ENCODE measurements at regions not wholly inside any gene's neighbourhood (a gene's known extent, or its start where the extent isn't known, plus 50 kb on each side); places are given as distances from the start of the nearest gene placed in this dataset.

DNA sequence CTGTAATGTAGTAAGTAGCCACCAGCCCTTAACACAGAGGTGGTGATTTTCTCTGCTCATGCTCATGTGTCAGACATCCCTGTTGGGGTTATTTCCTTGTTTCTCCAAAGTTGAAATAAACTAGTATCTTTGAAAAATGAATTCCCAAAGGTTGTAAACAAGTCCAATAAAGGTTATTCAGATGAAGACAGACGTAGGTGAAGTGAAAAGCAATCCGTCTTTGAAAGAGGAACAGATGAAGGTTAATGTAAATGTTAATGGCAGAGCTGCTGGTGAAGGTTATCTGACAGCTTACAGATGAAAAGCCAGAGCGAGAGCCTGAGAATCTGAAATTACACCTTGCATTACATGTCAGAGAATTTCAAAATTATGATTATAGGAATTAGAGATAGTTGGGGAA lies 1604.0 kb downstream of the FAM181B start:
- H3K9me3 ChIP-seq (replicated peaks; ENCODE audit: control insufficient read depth, insufficient read depth, low read length), result no peaks in the 10 kb centered on the region
- H3K4me1 ChIP-seq (ENCODE audit: control insufficient read depth, extremely low read depth, insufficient read depth, low read length), result no peaks in the 10 kb centered on the region
- no peaks in the 10 kb centered on the region for H3K36me3 ChIP-seq (ENCODE audit: control insufficient read depth in 2 of 2, extremely low read depth in 1 of 2, insufficient read depth in 2 of 2, low read length in 2 of 2)
- dilution Hi-C loops (cut with MboI; ENCODE audit: extremely low pct_ligation_motif_present, low sequenced_read_pairs) (no loop called here), intact Hi-C loops (cut with micrococcal nuclease) (no loop called here)
- H4K20me1 ChIP-seq (replicated peaks; ENCODE audit: control insufficient read depth, extremely low read depth, insufficient read depth, low read length), result no peaks in the 10 kb centered on the region
- POLR2A ChIA-PET, result no interaction called here
- BruUV-seq (replicated peaks), result no TSS peak
- TF ChIP-seq EZH2 (IDR thresholded peaks at IDR 0.05; ENCODE audit: borderline replicate concordance, low read depth, low read length, severe bottlenecking) (no peak), GATA2 (IDR thresholded peaks at IDR 0.05; ENCODE audit: insufficient read depth, insufficient read length, low read depth, low read length) (no peak), POLR2AphosphoS5 (IDR thresholded peaks at IDR 0.05; ENCODE audit: insufficient read depth, low read depth, low read length) (no peak), FOS (IDR thresholded peaks at IDR 0.05; ENCODE audit: borderline replicate concordance, insufficient read depth, low read length) (no peak), POLR2A (IDR thresholded peaks at IDR 0.05; ENCODE audit: low read depth, low read length) (no peak), MYC (IDR thresholded peaks at IDR 0.05; ENCODE audit: low read depth, low read length) (no peak), JUN (IDR thresholded peaks at IDR 0.05; ENCODE audit: borderline replicate concordance, insufficient read depth, insufficient read length, low read depth) (no peak)
- TF ChIP-seq, protein P1, sequence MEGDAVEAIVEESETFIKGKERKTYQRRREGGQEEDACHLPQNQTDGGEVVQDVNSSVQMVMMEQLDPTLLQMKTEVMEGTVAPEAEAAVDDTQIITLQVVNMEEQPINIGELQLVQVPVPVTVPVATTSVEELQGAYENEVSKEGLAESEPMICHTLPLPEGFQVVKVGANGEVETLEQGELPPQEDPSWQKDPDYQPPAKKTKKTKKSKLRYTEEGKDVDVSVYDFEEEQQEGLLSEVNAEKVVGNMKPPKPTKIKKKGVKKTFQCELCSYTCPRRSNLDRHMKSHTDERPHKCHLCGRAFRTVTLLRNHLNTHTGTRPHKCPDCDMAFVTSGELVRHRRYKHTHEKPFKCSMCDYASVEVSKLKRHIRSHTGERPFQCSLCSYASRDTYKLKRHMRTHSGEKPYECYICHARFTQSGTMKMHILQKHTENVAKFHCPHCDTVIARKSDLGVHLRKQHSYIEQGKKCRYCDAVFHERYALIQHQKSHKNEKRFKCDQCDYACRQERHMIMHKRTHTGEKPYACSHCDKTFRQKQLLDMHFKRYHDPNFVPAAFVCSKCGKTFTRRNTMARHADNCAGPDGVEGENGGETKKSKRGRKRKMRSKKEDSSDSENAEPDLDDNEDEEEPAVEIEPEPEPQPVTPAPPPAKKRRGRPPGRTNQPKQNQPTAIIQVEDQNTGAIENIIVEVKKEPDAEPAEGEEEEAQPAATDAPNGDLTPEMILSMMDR (IDR thresholded peaks at IDR 0.05; ENCODE audit: extremely low read depth in 1 of 2, insufficient read depth in 1 of 2, low read depth in 1 of 2, low read length in 2 of 2), result no peak
- TF ChIP-seq, protein P2, sequence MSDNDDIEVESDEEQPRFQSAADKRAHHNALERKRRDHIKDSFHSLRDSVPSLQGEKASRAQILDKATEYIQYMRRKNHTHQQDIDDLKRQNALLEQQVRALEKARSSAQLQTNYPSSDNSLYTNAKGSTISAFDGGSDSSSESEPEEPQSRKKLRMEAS (IDR thresholded peaks at IDR 0.05; ENCODE audit: insufficient read depth, insufficient read length), result no peak
- no peaks in the 10 kb centered on the region for H3K79me2 ChIP-seq (ENCODE audit: control insufficient read depth, insufficient read depth, low read length)
- H3K9me1 ChIP-seq (replicated peaks; ENCODE audit: control insufficient read depth, extremely low read depth, insufficient read depth, low read length), result no peaks in the 10 kb centered on the region
- FAIRE-seq (no peak), DNase-seq (ENCODE audit: low read depth, low spot score) (no peak)
- no peak overlapping the region for H3K27ac ChIP-seq (ENCODE audit: insufficient read depth, low read depth, low read length)
- no peak overlapping the region for H3K4me2 ChIP-seq (ENCODE audit: insufficient read depth, low read length)
- CTCF ChIA-PET, result no interaction called here
- no peaks in the 10 kb centered on the region for H3K27me3 ChIP-seq (ENCODE audit: control insufficient read depth in 2 of 2, insufficient read depth in 2 of 2, low read length in 2 of 2)
- H3K4me3 ChIP-seq (replicated peaks in 1 of 3; ENCODE audit: insufficient read depth in 1 of 3, low read depth in 1 of 3, low read length in 3 of 3), result no peak overlapping the region
- no peak overlapping the region for H3K9ac ChIP-seq (replicated peaks; ENCODE audit: extremely low read depth, insufficient read depth, low read length)
- no peak overlapping the region for H2AFZ ChIP-seq (ENCODE audit: low read depth, low read length)
